ENCODE measurements at regions not wholly inside any gene's neighbourhood (a gene's known extent, or its start where the extent isn't known, plus 50 kb on each side); places are given as distances from the start of the nearest gene placed in this dataset.
"Not testable (repeated sequence)": the region's sequence is repeated elsewhere in the genome, so short reads cannot be mapped to it uniquely, and the experiment has no call there.

- SMC1A ChIA-PET (ENCODE audit: uncharacterized antibody, unreplicated experiment); DNase-seq (ENCODE audit: low read depth, low spot score); CTCF ChIA-PET; ATAC-seq; H3K4me3 ChIP-seq; H3K4me1 ChIP-seq (ENCODE audit: control insufficient read depth, insufficient read depth, low read length); H2AFZ ChIP-seq (ENCODE audit: control insufficient read depth, low read depth, low read length); H3K9ac ChIP-seq (ENCODE audit: control insufficient read depth, insufficient read depth, low read length); H3K27ac ChIP-seq (ENCODE audit: control insufficient read depth, insufficient read depth); FAIRE-seq; H3K9me3 ChIP-seq (replicated peaks; ENCODE audit: control insufficient read depth, insufficient read depth, low read length); H3K36me3 ChIP-seq (ENCODE audit: control insufficient read depth in 2 of 2, insufficient read depth in 2 of 2, low read length in 1 of 2); H3K27me3 ChIP-seq (replicated peaks in 1 of 2; ENCODE audit: control insufficient read depth in 2 of 2, insufficient read depth in 2 of 2, low read length in 1 of 2); H4K20me1 ChIP-seq (ENCODE audit: control insufficient read depth, insufficient read depth); H3K79me2 ChIP-seq (ENCODE audit: control insufficient read depth, insufficient read depth, low read length); RAD21 ChIA-PET (ENCODE audit: unreplicated experiment); in situ Hi-C loops (cut with MboI); BruUV-seq (replicated peaks); intact Hi-C loops (cut with micrococcal nuclease; ENCODE audit: unreplicated experiment); H3K4me2 ChIP-seq (ENCODE audit: control insufficient read depth, insufficient read depth); POLR2A ChIA-PET: not testable (repeated sequence)
- 85% methylated on average over 13 of the region's 15 CpGs for WGBS (ENCODE audit: insufficient coverage, insufficient replicate concordance, low lambda C conversion rate, missing lambda C conversion rate)
These were observed 84.6 kb upstream of the LPCAT1 start for GRCh38 chr5:1608336-1608735.

- H3K36me3 ChIP-seq (ENCODE audit: control insufficient read depth in 2 of 2, insufficient read depth in 2 of 2, low read length in 1 of 2); CTCF ChIA-PET; in situ Hi-C loops (cut with MboI); ATAC-seq; H4K20me1 ChIP-seq (ENCODE audit: control insufficient read depth, insufficient read depth); FAIRE-seq; intact Hi-C loops (cut with micrococcal nuclease; ENCODE audit: unreplicated experiment); SMC1A ChIA-PET (ENCODE audit: uncharacterized antibody, unreplicated experiment); H3K27ac ChIP-seq (ENCODE audit: control insufficient read depth, insufficient read depth); DNase-seq (ENCODE audit: low read depth, low spot score); H2AFZ ChIP-seq (ENCODE audit: control insufficient read depth, low read depth, low read length); H3K79me2 ChIP-seq (ENCODE audit: control insufficient read depth, insufficient read depth, low read length); H3K27me3 ChIP-seq (replicated peaks in 1 of 2; ENCODE audit: control insufficient read depth in 2 of 2, insufficient read depth in 2 of 2, low read length in 1 of 2); H3K4me3 ChIP-seq; H3K9ac ChIP-seq (ENCODE audit: control insufficient read depth, insufficient read depth, low read length); H3K9me3 ChIP-seq (replicated peaks; ENCODE audit: control insufficient read depth, insufficient read depth, low read length); BruUV-seq (replicated peaks); H3K4me1 ChIP-seq (ENCODE audit: control insufficient read depth, insufficient read depth, low read length); H3K4me2 ChIP-seq (ENCODE audit: control insufficient read depth, insufficient read depth); POLR2A ChIA-PET; RAD21 ChIA-PET (ENCODE audit: unreplicated experiment): not testable (repeated sequence)
- WGBS (ENCODE audit: insufficient coverage, insufficient replicate concordance, low lambda C conversion rate, missing lambda C conversion rate): 89% methylated on average over 8 of the region's 9 CpGs
These were observed 83.2 kb upstream of the LPCAT1 start for GRCh38 chr5:1606951-1607350.

- H3K9ac ChIP-seq (ENCODE audit: control insufficient read depth, insufficient read depth, low read length); H3K4me1 ChIP-seq (ENCODE audit: control insufficient read depth, insufficient read depth, low read length); H2AFZ ChIP-seq (ENCODE audit: control insufficient read depth, low read depth, low read length); H3K4me2 ChIP-seq (ENCODE audit: control insufficient read depth, insufficient read depth); H3K4me3 ChIP-seq; ATAC-seq; SMC1A ChIA-PET (ENCODE audit: uncharacterized antibody, unreplicated experiment); intact Hi-C loops (cut with micrococcal nuclease; ENCODE audit: unreplicated experiment); FAIRE-seq; H3K27me3 ChIP-seq (replicated peaks in 1 of 2; ENCODE audit: control insufficient read depth in 2 of 2, insufficient read depth in 2 of 2, low read length in 1 of 2); DNase-seq (ENCODE audit: low read depth, low spot score); H3K27ac ChIP-seq (ENCODE audit: control insufficient read depth, insufficient read depth); H3K9me3 ChIP-seq (replicated peaks; ENCODE audit: control insufficient read depth, insufficient read depth, low read length); H4K20me1 ChIP-seq (ENCODE audit: control insufficient read depth, insufficient read depth); H3K79me2 ChIP-seq (ENCODE audit: control insufficient read depth, insufficient read depth, low read length); BruUV-seq (replicated peaks); CTCF ChIA-PET; H3K36me3 ChIP-seq (ENCODE audit: control insufficient read depth in 2 of 2, insufficient read depth in 2 of 2, low read length in 1 of 2); in situ Hi-C loops (cut with MboI); RAD21 ChIA-PET (ENCODE audit: unreplicated experiment): not testable (repeated sequence)
- POLR2A ChIA-PET: interaction anchor here (0.6 kb wide), 1 partner anchor 153 kb away, joined by 3 read pairs; no protein-coding TSS in a partner anchor
- 62% methylated on average over 8 of the region's 8 CpGs for WGBS (ENCODE audit: insufficient coverage, insufficient replicate concordance, low lambda C conversion rate, missing lambda C conversion rate)
These were observed 80.2 kb upstream of the LPCAT1 start for GRCh38 chr5:1603916-1604315.

Data from GM12878 (cell line).